ENCODE measurements at regions not wholly inside any gene's neighbourhood (a gene's known extent, or its start where the extent isn't known, plus 50 kb on each side); places are given as distances from the start of the nearest gene placed in this dataset.
"Not testable (repeated sequence)": the region's sequence is repeated elsewhere in the genome, so short reads cannot be mapped to it uniquely, and the experiment has no call there.

DNA sequence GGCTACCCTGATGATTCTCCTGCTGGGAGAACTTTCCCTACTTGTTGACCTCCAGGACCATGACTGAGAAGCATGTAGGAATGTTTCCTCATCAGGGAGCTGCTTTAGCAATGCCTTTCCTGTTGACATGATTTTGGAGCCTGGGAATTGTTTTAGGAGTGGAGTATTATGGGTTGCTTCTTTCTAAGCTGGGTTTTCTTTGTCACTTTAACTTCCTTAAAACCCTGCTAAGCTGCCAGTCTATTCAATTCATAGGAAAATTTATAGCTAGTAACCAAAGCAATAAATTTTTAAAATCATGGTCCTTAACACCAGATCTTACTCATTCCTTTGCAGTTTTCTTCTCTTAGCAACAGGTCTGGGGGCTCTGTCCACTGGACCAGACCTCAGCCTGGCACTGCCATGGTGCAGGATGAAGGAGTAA, 125.6 kb upstream of the TACR1 start:
- no peak for DNase-seq (ENCODE audit: low spot score)

DNA sequence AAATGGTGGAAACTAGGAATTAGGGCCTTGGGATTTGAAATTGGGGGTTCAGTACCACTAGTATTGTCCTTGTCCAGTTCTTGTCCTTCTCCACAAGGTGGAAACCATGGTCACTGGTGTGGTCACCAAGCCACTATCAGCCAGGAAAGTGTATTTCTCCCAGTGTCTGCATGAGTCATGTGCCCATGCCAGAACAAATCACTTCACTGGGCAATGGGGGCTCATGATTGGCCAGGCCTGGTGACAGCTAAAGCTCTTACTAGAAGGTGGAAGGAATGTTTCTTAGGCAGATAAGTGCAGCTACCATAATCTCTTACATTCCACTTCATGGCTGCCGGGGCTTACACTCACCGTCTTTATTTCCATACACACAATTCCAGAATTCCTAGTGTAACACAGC, 124.8 kb upstream of the TACR1 start:
- DNase-seq (ENCODE audit: low spot score) = no peak

- DNase-seq (ENCODE audit: low spot score) = no peak
Observed at GRCh38 chr2:75321599-75321922, 122.2 kb upstream of the TACR1 start.

GRCh38 chr2:75320898-75321598, 121.7 kb upstream of the TACR1 start:
- no peak for DNase-seq (ENCODE audit: low spot score)

GRCh38 chr2:75319951-75320350, 120.6 kb upstream of the TACR1 start:
- DNase-seq (ENCODE audit: low spot score) = no peak

- no peak for DNase-seq (ENCODE audit: low spot score)
Observed at GRCh38 chr2:75317802-75318201, 118.5 kb upstream of the TACR1 start.

DNA sequence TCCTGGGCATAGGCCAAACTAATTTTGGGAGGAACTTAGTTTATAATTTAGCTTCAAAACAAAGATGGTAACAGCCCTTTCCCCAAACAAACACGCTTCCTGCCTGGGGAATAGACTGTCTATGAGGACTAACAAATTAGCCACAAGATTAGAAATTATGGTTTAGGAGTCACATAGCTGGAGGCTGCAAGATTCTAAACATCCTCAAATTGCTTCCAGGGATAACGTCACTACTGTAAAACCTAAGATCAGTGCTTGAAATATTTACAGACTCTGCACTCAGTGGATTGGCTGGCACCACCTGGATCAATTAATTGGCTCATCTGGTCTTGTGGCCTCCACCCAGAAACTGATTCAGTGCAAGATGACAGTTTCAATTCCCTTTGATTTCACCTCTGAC, 118.0 kb upstream of the TACR1 start:
- no peak for DNase-seq (ENCODE audit: low spot score)

DNA sequence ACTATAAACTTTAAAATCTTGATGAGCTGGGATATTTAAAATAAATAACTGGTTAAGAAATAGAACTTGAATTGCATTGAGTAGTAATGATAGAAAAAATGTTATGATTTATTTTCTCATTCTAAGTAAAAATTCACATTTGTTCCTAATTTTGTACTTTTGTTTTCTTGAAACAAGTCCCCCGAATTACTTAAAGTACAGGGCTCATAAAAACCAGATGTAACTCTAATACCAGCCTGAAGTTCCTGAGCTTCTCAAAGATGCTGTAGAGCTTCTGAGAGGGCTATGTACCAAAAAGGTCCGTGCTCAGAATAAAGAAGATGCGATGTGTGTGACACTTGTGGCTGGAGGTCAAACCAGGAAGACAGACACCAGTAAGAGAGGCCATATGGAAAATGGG, 116.1 kb upstream of the TACR1 start:
- no peak for DNase-seq (ENCODE audit: low spot score)

GRCh38 chr2:75311993-75312392, 112.7 kb upstream of the TACR1 start:
- DNase-seq (ENCODE audit: low spot score) = peak; percentile 3

DNA sequence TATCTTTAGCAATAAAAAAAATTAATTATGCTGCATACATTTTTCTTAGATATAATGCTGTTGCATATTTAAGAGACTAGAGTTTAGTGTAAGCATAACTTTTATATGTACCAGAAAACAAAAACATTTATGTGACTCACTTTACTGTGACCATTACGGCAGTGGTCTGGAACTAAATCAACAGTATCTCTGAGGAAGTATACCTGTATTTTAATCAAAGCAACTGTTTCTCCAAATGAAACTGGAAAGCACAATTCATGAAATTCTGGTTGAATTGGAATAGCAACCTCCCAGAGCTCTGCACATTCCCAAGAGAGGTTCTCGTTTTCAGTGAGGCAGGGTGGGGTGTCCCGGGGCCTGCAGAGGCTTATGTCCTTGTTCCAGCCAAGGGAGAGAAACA, 112.2 kb upstream of the TACR1 start:
- DNase-seq (ENCODE audit: low spot score) = no peak

DNA sequence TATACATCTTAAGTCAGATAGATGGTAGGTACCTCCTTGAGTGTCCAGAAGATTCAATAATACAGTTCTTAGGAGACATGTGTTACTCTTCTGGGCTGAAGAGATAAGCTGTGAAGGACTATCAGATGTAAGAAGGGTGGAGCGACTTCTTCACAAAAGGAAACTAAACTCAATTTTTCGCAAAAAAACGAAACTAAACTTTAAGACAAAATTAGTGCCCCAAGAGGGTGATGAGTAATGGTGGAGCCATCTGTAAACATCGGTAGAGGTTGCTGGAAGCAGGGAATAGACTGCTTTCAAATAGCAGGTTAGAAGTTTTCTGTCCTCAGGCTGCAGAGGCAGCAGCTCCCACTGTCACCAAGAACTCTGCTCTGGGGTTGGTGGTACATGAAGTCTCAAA, 111.6 kb upstream of the TACR1 start:
- no peak for DNase-seq (ENCODE audit: low spot score)

DNA sequence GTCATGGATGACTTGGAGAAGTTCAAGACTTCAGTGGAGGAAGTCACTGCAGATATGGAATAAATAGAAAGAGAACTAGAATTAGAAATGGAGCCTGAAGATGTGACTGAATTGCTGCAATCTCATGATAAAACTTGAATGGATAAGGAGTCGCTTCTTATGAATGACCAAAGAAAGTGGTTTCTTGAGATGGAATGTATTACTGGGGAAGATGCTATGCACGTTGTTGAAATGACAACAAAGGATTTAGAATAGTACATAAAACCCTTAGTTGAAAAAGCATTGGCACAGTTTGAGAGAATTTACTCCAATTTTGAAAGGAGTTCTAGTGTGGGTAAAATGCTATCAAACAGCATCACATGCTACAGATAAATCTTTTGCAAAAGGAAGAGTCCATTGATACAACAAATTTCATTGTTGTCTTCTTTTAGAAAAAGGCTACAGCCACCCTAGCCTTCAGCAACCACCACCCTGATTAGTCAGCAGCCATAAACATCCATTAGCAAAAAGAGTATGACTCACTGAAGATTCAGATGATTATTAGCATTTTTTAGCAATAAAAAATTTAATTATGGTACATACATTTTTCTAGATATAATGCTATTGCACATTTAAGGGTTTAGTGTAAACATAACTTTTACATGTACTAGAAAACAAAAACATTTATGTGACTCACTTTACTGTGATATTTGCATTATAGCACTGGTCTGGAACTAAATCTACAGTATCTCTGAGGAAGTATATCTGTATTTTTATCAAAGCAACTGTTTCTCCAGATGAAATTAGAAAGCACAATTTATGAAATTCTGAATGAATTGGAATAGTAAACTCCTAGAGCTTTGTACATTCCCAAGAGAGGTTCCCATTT, 110.5 kb upstream of the TACR1 start:
- DNase-seq (ENCODE audit: low spot score) = no peak

DNA sequence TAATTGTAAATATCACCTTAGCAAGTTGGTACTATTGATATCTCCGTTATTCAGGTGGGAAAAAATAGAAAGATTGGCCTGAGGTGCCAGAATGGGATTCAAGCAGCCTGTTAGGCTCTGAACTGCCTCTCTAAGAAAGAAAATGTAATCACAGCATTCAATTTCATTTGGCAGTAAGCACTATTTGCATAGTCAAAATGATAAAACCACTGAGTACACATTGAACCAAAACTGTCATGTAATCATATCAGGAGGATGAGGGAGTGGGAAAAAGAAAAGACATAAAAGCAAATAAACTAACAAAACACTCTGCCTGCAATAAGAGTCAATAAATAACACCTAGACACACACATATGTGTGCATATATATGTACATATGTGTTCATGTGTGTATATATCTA, 103.9 kb upstream of the TACR1 start:
- DNase-seq (ENCODE audit: low spot score) = no peak

GRCh38 chr2:75294362-75294761, 95.0 kb upstream of the TACR1 start:
- no peak for DNase-seq (ENCODE audit: low spot score)

- no peak for DNase-seq (ENCODE audit: low spot score)
Observed at GRCh38 chr2:75292826-75293225, 93.5 kb upstream of the TACR1 start.

- DNase-seq (ENCODE audit: low spot score) = no peak
Observed at GRCh38 chr2:75290600-75291150, 91.4 kb upstream of the TACR1 start.

DNA sequence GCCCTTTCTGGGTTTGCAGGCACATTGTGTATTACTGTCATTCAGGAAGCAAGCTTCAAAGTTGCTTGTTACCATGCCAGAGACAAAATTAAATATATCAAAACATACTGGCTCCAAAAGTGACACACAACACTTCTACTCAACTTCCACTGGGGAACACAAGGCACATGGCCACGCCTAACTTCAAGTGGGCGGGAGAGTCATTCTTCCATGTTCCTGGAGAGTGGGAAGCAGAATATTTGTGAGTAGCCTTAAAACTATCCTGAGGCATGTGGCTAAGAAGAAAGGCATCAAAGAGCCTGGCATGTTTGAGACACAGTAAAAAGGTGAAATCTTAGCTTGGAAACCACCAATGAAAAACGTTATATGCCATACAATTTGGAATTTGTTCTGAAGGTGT, 90.5 kb upstream of the TACR1 start:
- no peak for DNase-seq (ENCODE audit: low spot score)

DNA sequence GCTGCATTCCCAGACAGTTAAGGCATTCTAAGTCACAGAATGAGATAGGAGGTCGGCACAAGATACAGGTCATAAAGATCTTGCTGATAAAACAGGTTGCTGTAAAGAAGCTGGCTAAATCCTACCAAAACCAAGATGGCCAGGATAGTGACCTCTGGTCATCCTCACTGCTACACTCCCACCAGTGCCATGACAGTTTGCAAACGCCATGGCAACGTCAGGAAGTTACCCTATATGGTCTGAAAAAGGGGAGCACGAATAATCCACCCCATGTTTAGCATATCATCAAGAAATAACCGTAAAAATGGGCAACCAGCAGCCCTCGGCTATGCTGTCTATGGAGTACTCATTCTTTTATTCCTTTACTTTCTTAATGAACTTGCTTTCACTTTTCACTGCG, 89.9 kb upstream of the TACR1 start:
- DNase-seq (ENCODE audit: low spot score) = not testable (repeated sequence)

- no peak for DNase-seq (ENCODE audit: low spot score)
Observed at GRCh38 chr2:75288760-75289159, 89.4 kb upstream of the TACR1 start.

DNA sequence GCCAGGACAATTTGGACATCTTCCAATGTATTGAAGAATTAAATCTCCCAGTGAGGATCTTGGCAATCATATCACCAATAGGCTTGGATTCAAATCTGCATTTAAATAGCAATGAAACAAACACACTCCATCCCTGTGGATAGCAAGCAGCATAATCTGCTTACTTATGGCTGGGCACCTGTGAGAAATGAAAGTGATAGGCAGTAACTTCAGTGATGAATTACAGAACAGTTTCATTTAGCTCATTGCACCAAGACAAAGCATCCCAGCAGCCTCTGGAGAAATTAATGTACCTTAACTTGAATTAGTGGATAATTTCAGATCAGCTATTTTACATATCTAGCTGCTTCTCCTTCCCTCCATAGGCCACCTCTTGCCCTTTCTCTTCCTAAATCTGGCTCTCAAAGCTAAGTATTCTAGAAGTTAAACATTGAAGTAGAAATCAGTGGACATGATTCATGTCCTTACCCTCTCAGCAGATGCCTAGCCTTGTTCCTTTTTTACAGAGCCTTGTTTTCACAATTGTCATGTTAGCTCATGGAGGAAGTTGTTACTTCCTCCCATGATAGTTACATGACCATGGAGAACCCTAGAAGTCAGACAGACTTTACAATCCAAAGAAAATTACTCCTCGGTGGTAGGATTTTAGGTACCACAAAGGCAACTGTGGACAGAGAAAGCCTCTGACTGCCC, 88.5 kb upstream of the TACR1 start:
- DNase-seq (ENCODE audit: low spot score) = no peak

GRCh38 chr2:75284345-75284744, 85.0 kb upstream of the TACR1 start:
- DNase-seq (ENCODE audit: low spot score) = no peak

- DNase-seq (ENCODE audit: low spot score) = no peak
Observed at GRCh38 chr2:75278821-75279379, 79.6 kb upstream of the TACR1 start.

All from cerebellar cortex (tissue), 1 donor.